ENCODE measurements at regions not wholly inside any gene's neighbourhood (a gene's known extent, or its start where the extent isn't known, plus 50 kb on each side); places are given as distances from the start of the nearest gene placed in this dataset.

DNA sequence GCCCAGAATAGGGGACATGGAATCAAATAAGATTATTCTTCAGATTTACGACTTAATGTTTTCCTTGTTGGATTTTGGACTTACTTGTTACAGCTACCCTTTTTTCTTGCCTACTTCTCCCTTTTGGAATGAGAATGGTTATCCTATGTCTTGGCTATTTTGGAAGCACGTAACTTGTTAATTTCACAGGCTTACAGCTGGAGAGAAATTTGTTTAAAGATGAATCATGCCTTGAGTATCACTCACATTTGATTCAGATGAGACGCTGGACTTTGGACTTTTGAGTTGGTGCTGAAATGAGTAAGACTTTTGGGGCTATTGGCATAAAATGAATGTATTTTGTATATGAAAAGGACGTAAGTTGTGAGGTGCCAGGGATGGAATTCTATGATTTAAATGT is 83.3 kb downstream of the SMPDL3A start (continued):
- no peak for TF ChIP-seq FOXM1 (IDR thresholded peaks at IDR 0.05; ENCODE audit: low read depth)
- TF ChIP-seq JUND (IDR thresholded peaks at IDR 0.05): no peak
- TF ChIP-seq, protein P1, sequence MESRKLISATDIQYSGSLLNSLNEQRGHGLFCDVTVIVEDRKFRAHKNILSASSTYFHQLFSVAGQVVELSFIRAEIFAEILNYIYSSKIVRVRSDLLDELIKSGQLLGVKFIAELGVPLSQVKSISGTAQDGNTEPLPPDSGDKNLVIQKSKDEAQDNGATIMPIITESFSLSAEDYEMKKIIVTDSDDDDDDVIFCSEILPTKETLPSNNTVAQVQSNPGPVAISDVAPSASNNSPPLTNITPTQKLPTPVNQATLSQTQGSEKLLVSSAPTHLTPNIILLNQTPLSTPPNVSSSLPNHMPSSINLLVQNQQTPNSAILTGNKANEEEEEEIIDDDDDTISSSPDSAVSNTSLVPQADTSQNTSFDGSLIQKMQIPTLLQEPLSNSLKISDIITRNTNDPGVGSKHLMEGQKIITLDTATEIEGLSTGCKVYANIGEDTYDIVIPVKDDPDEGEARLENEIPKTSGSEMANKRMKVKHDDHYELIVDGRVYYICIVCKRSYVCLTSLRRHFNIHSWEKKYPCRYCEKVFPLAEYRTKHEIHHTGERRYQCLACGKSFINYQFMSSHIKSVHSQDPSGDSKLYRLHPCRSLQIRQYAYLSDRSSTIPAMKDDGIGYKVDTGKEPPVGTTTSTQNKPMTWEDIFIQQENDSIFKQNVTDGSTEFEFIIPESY (IDR thresholded peaks at IDR 0.05; ENCODE audit: borderline replicate concordance, low read depth): no peak
- no peak for TF ChIP-seq CHD2 (IDR thresholded peaks at IDR 0.05; ENCODE audit: low read length, partially characterized antibody)
- TF ChIP-seq TAF1 (IDR thresholded peaks at IDR 0.05; ENCODE audit: borderline replicate concordance, low read depth, low read length): no peak
- TF ChIP-seq MEF2A (IDR thresholded peaks at IDR 0.05; ENCODE audit: borderline replicate concordance, low read depth): no peak
- TF ChIP-seq NFIC (IDR thresholded peaks at IDR 0.05; ENCODE audit: borderline replicate concordance): no peak
- TF ChIP-seq, protein P2, sequence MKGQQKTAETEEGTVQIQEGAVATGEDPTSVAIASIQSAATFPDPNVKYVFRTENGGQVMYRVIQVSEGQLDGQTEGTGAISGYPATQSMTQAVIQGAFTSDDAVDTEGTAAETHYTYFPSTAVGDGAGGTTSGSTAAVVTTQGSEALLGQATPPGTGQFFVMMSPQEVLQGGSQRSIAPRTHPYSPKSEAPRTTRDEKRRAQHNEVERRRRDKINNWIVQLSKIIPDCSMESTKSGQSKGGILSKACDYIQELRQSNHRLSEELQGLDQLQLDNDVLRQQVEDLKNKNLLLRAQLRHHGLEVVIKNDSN (IDR thresholded peaks at IDR 0.05; ENCODE audit: borderline replicate concordance, low read depth): no peak
- TF ChIP-seq GABPA (IDR thresholded peaks at IDR 0.05; ENCODE audit: low read depth): no peak

DNA sequence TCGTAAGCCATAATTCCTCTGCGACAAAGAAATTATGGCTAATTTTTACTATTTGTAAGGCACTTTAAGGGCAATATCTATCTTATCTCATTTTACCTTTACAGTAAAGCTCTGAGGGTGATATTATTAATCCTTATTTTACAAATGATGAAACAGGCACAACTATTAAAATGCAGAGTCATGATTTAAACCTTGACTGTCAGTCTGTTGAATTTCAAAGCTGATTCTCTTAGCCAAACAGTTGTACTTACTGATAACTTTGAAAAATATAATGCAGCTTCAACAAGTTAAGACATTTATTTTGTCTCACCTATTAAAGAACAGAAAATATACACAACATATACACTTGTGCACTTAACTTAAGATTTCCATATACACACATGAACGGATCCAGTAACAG is 88.2 kb downstream of the SMPDL3A start:
- Histone ChIP-seq H3K9ac (no peak overlapping the region), H3K4me2 (no peak overlapping the region), H3K27ac (ENCODE audit: low read depth in 2 of 2, low read length in 1 of 2) (no peak overlapping the region), H3K4me1 (ENCODE audit: control insufficient read depth in 1 of 2, insufficient read depth in 2 of 2, low read depth in 1 of 2, low read length in 1 of 2) (no peaks in the 10 kb centered on the region; a peak in 1 of 4 replicates), H3K27me3 (ENCODE audit: insufficient read depth) (no peaks in the 10 kb centered on the region), H3F3A (replicated peaks; ENCODE audit: insufficient read depth) (no peaks in the 10 kb centered on the region), H2AFZ (ENCODE audit: low read depth) (no peak overlapping the region), H3K36me3 (replicated peaks in 1 of 2; ENCODE audit: control insufficient read depth in 1 of 2, insufficient read depth in 2 of 2, low read length in 1 of 2) (no peaks in the 10 kb centered on the region), H3K79me2 (ENCODE audit: insufficient read depth) (no peaks in the 10 kb centered on the region), H3K9me3 (no peaks in the 10 kb centered on the region), H3K4me3 (ENCODE audit: low read depth in 2 of 2, low read length in 1 of 2) (no peak overlapping the region), H3K9me2 (no peaks in the 10 kb centered on the region), H4K20me1 (ENCODE audit: insufficient read depth) (no peaks in the 10 kb centered on the region)
- TF ChIP-seq TEAD4 (IDR thresholded peaks at IDR 0.05; ENCODE audit: borderline replicate concordance, insufficient read depth) (no peak), GABPA (IDR thresholded peaks at IDR 0.05; ENCODE audit: low read depth) (no peak), FOSL2 (IDR thresholded peaks at IDR 0.05; ENCODE audit: borderline replicate concordance, low read depth) (no peak), ELF1 (IDR thresholded peaks at IDR 0.05) (no peak), RXRA (IDR thresholded peaks at IDR 0.05; ENCODE audit: borderline replicate concordance, low read depth) (no peak), MEF2A (IDR thresholded peaks at IDR 0.05; ENCODE audit: borderline replicate concordance, low read depth) (no peak), TCF12 (IDR thresholded peaks at IDR 0.05) (no peak), FOXJ3 (CRISPR knock-in tag; IDR thresholded peaks at IDR 0.05) (no peak), JUND (IDR thresholded peaks at IDR 0.05) (no peak), MXI1 (IDR thresholded peaks at IDR 0.05; ENCODE audit: low read depth, low read length) (no peak), RCOR1 (IDR thresholded peaks at IDR 0.05; ENCODE audit: low read length) (no peak), NRF1 (IDR thresholded peaks at IDR 0.05; ENCODE audit: low read depth, low read length) (no peak), EP300 (IDR thresholded peaks at IDR 0.05; ENCODE audit: borderline replicate concordance in 1 of 2, low read depth in 1 of 2, low read length in 1 of 2) (no peak), RAD21 (IDR thresholded peaks at IDR 0.05; ENCODE audit: low read length) (no peak)
- TF ChIP-seq, protein P3, sequence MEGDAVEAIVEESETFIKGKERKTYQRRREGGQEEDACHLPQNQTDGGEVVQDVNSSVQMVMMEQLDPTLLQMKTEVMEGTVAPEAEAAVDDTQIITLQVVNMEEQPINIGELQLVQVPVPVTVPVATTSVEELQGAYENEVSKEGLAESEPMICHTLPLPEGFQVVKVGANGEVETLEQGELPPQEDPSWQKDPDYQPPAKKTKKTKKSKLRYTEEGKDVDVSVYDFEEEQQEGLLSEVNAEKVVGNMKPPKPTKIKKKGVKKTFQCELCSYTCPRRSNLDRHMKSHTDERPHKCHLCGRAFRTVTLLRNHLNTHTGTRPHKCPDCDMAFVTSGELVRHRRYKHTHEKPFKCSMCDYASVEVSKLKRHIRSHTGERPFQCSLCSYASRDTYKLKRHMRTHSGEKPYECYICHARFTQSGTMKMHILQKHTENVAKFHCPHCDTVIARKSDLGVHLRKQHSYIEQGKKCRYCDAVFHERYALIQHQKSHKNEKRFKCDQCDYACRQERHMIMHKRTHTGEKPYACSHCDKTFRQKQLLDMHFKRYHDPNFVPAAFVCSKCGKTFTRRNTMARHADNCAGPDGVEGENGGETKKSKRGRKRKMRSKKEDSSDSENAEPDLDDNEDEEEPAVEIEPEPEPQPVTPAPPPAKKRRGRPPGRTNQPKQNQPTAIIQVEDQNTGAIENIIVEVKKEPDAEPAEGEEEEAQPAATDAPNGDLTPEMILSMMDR (IDR thresholded peaks at IDR 0.05): no peak
- TF ChIP-seq, protein P4, sequence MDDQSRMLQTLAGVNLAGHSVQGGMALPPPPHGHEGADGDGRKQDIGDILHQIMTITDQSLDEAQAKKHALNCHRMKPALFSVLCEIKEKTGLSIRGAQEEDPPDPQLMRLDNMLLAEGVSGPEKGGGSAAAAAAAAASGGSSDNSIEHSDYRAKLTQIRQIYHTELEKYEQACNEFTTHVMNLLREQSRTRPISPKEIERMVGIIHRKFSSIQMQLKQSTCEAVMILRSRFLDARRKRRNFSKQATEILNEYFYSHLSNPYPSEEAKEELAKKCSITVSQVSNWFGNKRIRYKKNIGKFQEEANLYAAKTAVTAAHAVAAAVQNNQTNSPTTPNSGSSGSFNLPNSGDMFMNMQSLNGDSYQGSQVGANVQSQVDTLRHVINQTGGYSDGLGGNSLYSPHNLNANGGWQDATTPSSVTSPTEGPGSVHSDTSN (IDR thresholded peaks at IDR 0.05): no peak
- TF ChIP-seq, protein P5, sequence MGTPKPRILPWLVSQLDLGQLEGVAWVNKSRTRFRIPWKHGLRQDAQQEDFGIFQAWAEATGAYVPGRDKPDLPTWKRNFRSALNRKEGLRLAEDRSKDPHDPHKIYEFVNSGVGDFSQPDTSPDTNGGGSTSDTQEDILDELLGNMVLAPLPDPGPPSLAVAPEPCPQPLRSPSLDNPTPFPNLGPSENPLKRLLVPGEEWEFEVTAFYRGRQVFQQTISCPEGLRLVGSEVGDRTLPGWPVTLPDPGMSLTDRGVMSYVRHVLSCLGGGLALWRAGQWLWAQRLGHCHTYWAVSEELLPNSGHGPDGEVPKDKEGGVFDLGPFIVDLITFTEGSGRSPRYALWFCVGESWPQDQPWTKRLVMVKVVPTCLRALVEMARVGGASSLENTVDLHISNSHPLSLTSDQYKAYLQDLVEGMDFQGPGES (IDR thresholded peaks at IDR 0.05; ENCODE audit: low read depth, low read length): no peak
- WGBS (ENCODE audit: low lambda C conversion rate): 31% methylated on average over 3 of the region's 3 CpGs
- CTCF ChIA-PET: interaction anchor here (2.2 kb wide), 1 partner anchor 8 kb away, joined by 14 read pairs; no protein-coding TSS in a partner anchor
- no peak for DNase-seq
- POLR2A ChIA-PET: no interaction called here

Measured in SK-N-SH (cell line).